H1 (cell line): ENCODE measurements at regions not wholly inside any gene's neighbourhood (a gene's known extent, or its start where the extent isn't known, plus 50 kb on each side); places are given as distances from the start of the nearest gene placed in this dataset.

ENCODE experiments used
- CTCF ChIA-PET: fragments of 300-600 bp; sonication (Branson Sonifier 250); formaldehyde crosslinking; loops from one replicate; lab custom pipeline; 2021; ENCODE audit not compliant: partially characterized antibody; lab: Charles Lee
- POLR2A ChIA-PET: fragments of 300-600 bp; sonication (Branson Sonifier 250); formaldehyde crosslinking; loops from one replicate; lab custom pipeline; 2021; ENCODE audit warnings: inconsistent platforms; ENCODE audit not compliant: partially characterized antibody; lab: Charles Lee
- DNase-seq, 2 experiments: peaks; one replicate each; pipeline versions ENCODE4 v3.0.0 to v3.0.0-alpha.2; 2010 to 2022; ENCODE audit warnings: low spot score in 2 of 2, low read depth in 1 of 2, mixed read lengths in 1 of 2
- FAIRE-seq: peaks from 2 replicates; lab custom pipeline; 2011; peaks lifted over from hg19 to GRCh38; lab: Jason Lieb, UNC
- H2AFZ ChIP-seq: 2 replicates; pipeline ENCODE4 v1.8.1; 2012; ENCODE audit warnings: low read length, inconsistent platforms
- H2AK5ac ChIP-seq: 2 replicates; pipeline ENCODE4 v1.6.1; 2013; ENCODE audit warnings: low read depth, low read length
- H2BK120ac ChIP-seq: replicated peaks from 2 replicates; pipeline ENCODE3; 2013; ENCODE audit warnings: low read depth, low read length, inconsistent platforms
- H2BK12ac ChIP-seq: 2 replicates; pipeline ENCODE4 v1.6.1; 2013; ENCODE audit warnings: low read depth, low read length
- H2BK15ac ChIP-seq: 2 replicates; pipeline ENCODE4 v1.6.1; 2013; ENCODE audit warnings: low read length
- H2BK20ac ChIP-seq: 2 replicates; pipeline ENCODE4 v1.6.1; 2013; ENCODE audit warnings: low read length
- H2BK5ac ChIP-seq: 2 replicates; pipeline ENCODE4 v1.6.1; 2013; ENCODE audit warnings: low read depth, low read length
- H3K14ac ChIP-seq: 2 replicates; pipeline ENCODE4 v1.6.1; 2013; ENCODE audit warnings: inconsistent platforms; ENCODE audit not compliant: insufficient read length
- H3K18ac ChIP-seq: 2 replicates; pipeline ENCODE4 v1.6.1; 2013; ENCODE audit warnings: low read length; ENCODE audit errors: extremely low read depth
- H3K23ac ChIP-seq: 2 replicates; pipeline ENCODE4 v1.6.1; 2013; ENCODE audit warnings: inconsistent platforms; ENCODE audit not compliant: insufficient read length
- H3K23me2 ChIP-seq: 2 replicates; pipeline ENCODE4 v1.6.1; 2013; ENCODE audit warnings: low read depth, low read length
- H3K27ac ChIP-seq: 2 replicates; pipeline ENCODE4 v1.6.1; 2011; ENCODE audit warnings: low read depth, low read length, inconsistent platforms
- H3K27me3 ChIP-seq, 4 experiments: replicated peaks in 1 of 4; 1 replicate in 1 of 4; 2 replicates in 3 of 4; pipeline versions ENCODE4 v1.6.1 to v1.8.1; 2011 to 2013; ENCODE audit warnings: low read length in 3 of 4, mild to moderate bottlenecking in 3 of 4, inconsistent platforms in 2 of 4, mixed read lengths in 2 of 4, moderate library complexity in 1 of 4; ENCODE audit not compliant: control insufficient read depth in 3 of 4, insufficient read depth in 3 of 4; ENCODE audit errors: extremely low read depth in 1 of 4
- H3K36me3 ChIP-seq, 4 experiments: 2 replicates each; pipeline versions ENCODE4 v1.6.1 to v1.8.1; 2011 to 2013; ENCODE audit warnings: mild to moderate bottlenecking in 4 of 4, low read length in 3 of 4, moderate library complexity in 2 of 4, control low read depth in 1 of 4, inconsistent platforms in 1 of 4; ENCODE audit not compliant: insufficient read depth in 4 of 4, control insufficient read depth in 2 of 4
- H3K4ac ChIP-seq: replicated peaks from 2 replicates; pipeline ENCODE3; 2013; ENCODE audit warnings: low read length, low read depth, mixed read lengths, inconsistent platforms; ENCODE audit not compliant: insufficient read length
- H3K4me1 ChIP-seq, 4 experiments: replicated peaks in 1 of 4; 1 replicate in 1 of 4; 2 replicates in 3 of 4; pipeline versions ENCODE4 v1.6.1 to v1.8.1; 2011 to 2013; ENCODE audit warnings: low read length in 3 of 4, inconsistent platforms in 2 of 4, mixed read lengths in 1 of 4; ENCODE audit not compliant: insufficient read depth in 4 of 4, control insufficient read depth in 3 of 4
- H3K4me2 ChIP-seq, 2 experiments: 2 replicates each; pipeline versions ENCODE4 v1.6.1 to v1.8.1; 2011 to 2013; ENCODE audit warnings: low read depth in 2 of 2, low read length in 2 of 2, control low read depth in 1 of 2, inconsistent platforms in 1 of 2, mild to moderate bottlenecking in 1 of 2; ENCODE audit not compliant: insufficient read depth in 1 of 2
- H3K4me3 ChIP-seq, 4 experiments: fragments of 200-600, 300-600 bp in 1 of 4; sonication (generic), shearing (Covaris generic), sonication (Bioruptor Twin) in 1 of 4; 2 replicates each; pipeline versions ENCODE4 v1.5.1 to v1.8.1; 2011 to 2016; ENCODE audit warnings: low read length in 4 of 4, low read depth in 3 of 4, control low read depth in 2 of 4, inconsistent platforms in 2 of 4, mild to moderate bottlenecking in 2 of 4, mixed read lengths in 1 of 4, moderate library complexity in 1 of 4; ENCODE audit not compliant: insufficient read depth in 2 of 4; ENCODE audit errors: extremely low read depth in 1 of 4
- H3K56ac ChIP-seq: replicated peaks from 2 replicates; pipeline ENCODE3; 2013; ENCODE audit warnings: low read depth, mild to moderate bottlenecking, mixed read lengths, low read length, inconsistent platforms; ENCODE audit not compliant: insufficient read length
- H3K79me1 ChIP-seq: 2 replicates; pipeline ENCODE4 v1.6.1; 2013; ENCODE audit warnings: low read depth, low read length, control low read depth
- H3K79me2 ChIP-seq, 2 experiments: 2 replicates each; pipeline versions ENCODE4 v1.6.1 to v1.8.1; 2012 to 2013; ENCODE audit warnings: low read length in 2 of 2, mild to moderate bottlenecking in 2 of 2, inconsistent platforms in 1 of 2; ENCODE audit not compliant: insufficient read depth in 2 of 2, control insufficient read depth in 1 of 2
- H3K9ac ChIP-seq, 4 experiments: replicated peaks in 1 of 4; 1 replicate in 1 of 4; 2 replicates in 3 of 4; pipeline versions ENCODE4 v1.6.1 to v1.8.1; 2011 to 2013; ENCODE audit warnings: low read depth in 3 of 4, low read length in 3 of 4, control low read depth in 2 of 4, mild to moderate bottlenecking in 2 of 4, moderate library complexity in 2 of 4, inconsistent platforms in 1 of 4; ENCODE audit errors: extremely low read depth in 1 of 4
- H3K9me3 ChIP-seq, 2 experiments: 2 replicates each; pipeline versions ENCODE4 v1.6.1 to v1.8.1; 2012 to 2013; ENCODE audit warnings: mild to moderate bottlenecking in 2 of 2, moderate library complexity in 2 of 2, control low read depth in 1 of 2, inconsistent platforms in 1 of 2, low read depth in 1 of 2, low read length in 1 of 2, mixed read lengths in 1 of 2; ENCODE audit not compliant: insufficient read depth in 2 of 2
- H4K20me1 ChIP-seq, 2 experiments: replicated peaks in 1 of 2; 2 replicates each; pipeline versions ENCODE3 to v1.8.1; 2011 to 2013; ENCODE audit warnings: inconsistent platforms in 2 of 2, low read length in 2 of 2, mild to moderate bottlenecking in 1 of 2; ENCODE audit not compliant: insufficient read depth in 2 of 2, control insufficient read depth in 1 of 2
- H4K5ac ChIP-seq: 2 replicates; pipeline ENCODE4 v1.6.1; 2013; ENCODE audit warnings: low read length, low read depth, mixed read lengths, inconsistent platforms; ENCODE audit not compliant: insufficient read length
- H4K8ac ChIP-seq: 2 replicates; pipeline ENCODE4 v1.8.0; 2013; ENCODE audit warnings: mild to moderate bottlenecking, moderate library complexity, low read length, inconsistent platforms; ENCODE audit not compliant: insufficient read depth; ENCODE audit errors: extremely low read depth
- H4K91ac ChIP-seq: replicated peaks from 2 replicates; pipeline ENCODE3; 2013; ENCODE audit warnings: low read length, mixed read lengths, inconsistent platforms; ENCODE audit not compliant: insufficient read length
- KDM5A ChIP-seq: fragments of 200-600 bp; IDR thresholded peaks from 2 replicates; pipeline ENCODE4 v1.7.1; 2012; ENCODE audit warnings: mild to moderate bottlenecking, low read length, inconsistent platforms, mixed read lengths
- POU5F1 ChIP-seq: IDR thresholded peaks from 2 replicates; pipeline ENCODE4 v1.6.1; 2011; ENCODE audit warnings: low read depth, mild to moderate bottlenecking, low read length, moderate library complexity
- RXRA ChIP-seq: IDR thresholded peaks from 2 replicates; pipeline ENCODE4 v1.6.1; 2011; ENCODE audit warnings: low read depth, mild to moderate bottlenecking, low read length, moderate library complexity; ENCODE audit not compliant: insufficient read depth
- YY1 ChIP-seq: IDR thresholded peaks from 2 replicates; pipeline ENCODE4 v1.6.1; 2011; ENCODE audit warnings: low read depth, mild to moderate bottlenecking, low read length
- WGBS, 2 experiments: shearing (Covaris generic) in 1 of 2; methylation state at CpG; one replicate each; pipeline versions ENCODE4 v1.1.6 to v1.1.7; 2013 to 2015; ENCODE audit warnings: low lambda C conversion rate in 2 of 2, mixed read lengths in 2 of 2, inconsistent platforms in 1 of 2, low coverage in 1 of 2, missing lambda C conversion rate in 1 of 2; ENCODE audit not compliant: insufficient replicate concordance in 2 of 2, insufficient coverage in 1 of 2, insufficient read length in 1 of 2; ENCODE audit errors: extremely low coverage in 1 of 2, missing lambda C conversion rate in 1 of 2; 5-methylcytosine and 5-hydroxymethylcytosine counted together

GRCh38 chr15:75145027-75145841 lies 56.4 kb upstream of the C15orf39 start:
- Histone ChIP-seq H3K14ac (no peak overlapping the region), H3K79me2 (no peaks in the 10 kb centered on the region), H2BK5ac (no peak overlapping the region), H3K9ac (no peak overlapping the region), H3K56ac (no peak overlapping the region), H3K4me1 (peaks cover 0 to 2% (median 0%) of the 10 kb centered on the region in 4 experiments; a peak in 1 of 7 replicates), H3K79me1 (no peaks in the 10 kb centered on the region), H2AK5ac (no peak overlapping the region), H2AFZ (no peak overlapping the region), H4K5ac (no peak overlapping the region)
- WGBS, 2 experiments, result 65% methylated on average over 7 of the region's 7 CpGs; no CpG with 5 or more reads in 1 of the 2 experiments
- DNase-seq, result no peak
- TF ChIP-seq RXRA (no peak), POU5F1 (no peak), KDM5A (no peak), YY1 (no peak)
- TF ChIP-seq, all 59 proteins: peak for 0
- FAIRE-seq, result no peak
- Histone ChIP-seq H3K23me2 (no peaks in the 10 kb centered on the region), H2BK12ac (no peak overlapping the region), H2BK15ac (no peak overlapping the region), H3K9me3 (peaks cover 35 to 46% of the 10 kb centered on the region in 2 experiments), H3K23ac (no peak overlapping the region), H2BK20ac (no peak overlapping the region), H3K4me3 (no peak overlapping the region), H3K4ac (no peak overlapping the region), H3K27ac (no peak overlapping the region), H3K18ac (no peak overlapping the region), H2BK120ac (no peak overlapping the region), H4K20me1 (no peaks in the 10 kb centered on the region), H3K36me3 (no peaks in the 10 kb centered on the region), H4K91ac (no peak overlapping the region), H3K4me2 (no peak overlapping the region), H3K27me3 (no peaks in the 10 kb centered on the region), H4K8ac (no peak overlapping the region)
- POLR2A ChIA-PET, result interaction anchor here (0.7 kb wide), 1 partner anchor 204 kb away, joined by 3 read pairs; no protein-coding TSS in a partner anchor
- CTCF ChIA-PET, result interaction anchor here (0.8 to 1.3 kb wide), 2 partner anchors 20 to 71 kb away, joined by 3 to 4 read pairs; no protein-coding TSS in a partner anchor
